ENCODE measurements at regions not wholly inside any gene's neighbourhood (a gene's known extent, or its start where the extent isn't known, plus 50 kb on each side); places are given as distances from the start of the nearest gene placed in this dataset.
A peak's percentile ranks its signal among the peaks of the same experiment; 100 is the strongest.
"Not testable (repeated sequence)": the region's sequence is repeated elsewhere in the genome, so short reads cannot be mapped to it uniquely, and the experiment has no call there.

GRCh38 chr9:91512235-91512634, 88.6 kb upstream of the NFIL3 start:
- H3K27ac ChIP-seq; H3K27me3 ChIP-seq (replicated peaks); in situ Hi-C loops (cut with HindIII; ENCODE audit: low pct_ligation_motif_present, low sequenced_read_pairs); DNase-seq; H3K4me3 ChIP-seq (ENCODE audit: low read depth, low read length); H3K36me3 ChIP-seq (replicated peaks): not testable (repeated sequence)

DNA sequence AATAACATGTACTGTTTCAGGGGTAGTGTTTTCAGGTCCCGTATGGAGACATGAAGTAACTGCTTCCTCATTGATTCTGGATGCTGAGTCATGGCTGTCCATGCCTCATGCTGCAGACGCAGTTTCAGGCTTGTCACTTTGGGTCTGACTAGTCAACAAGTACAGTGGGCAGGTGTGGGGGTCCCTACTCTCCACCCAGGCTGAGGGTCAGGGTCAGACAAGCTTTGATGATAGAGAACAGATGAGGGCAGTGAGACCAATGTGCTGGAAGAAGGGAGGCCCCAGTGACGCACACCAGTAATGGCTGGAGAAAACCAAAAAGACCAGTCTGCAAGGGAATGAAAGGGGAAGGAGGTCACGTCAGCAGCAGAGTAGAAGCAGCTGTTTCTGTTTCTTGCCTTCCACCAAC, 80.0 kb upstream of the NFIL3 start:
- in situ Hi-C loops (cut with HindIII; ENCODE audit: low pct_ligation_motif_present, low sequenced_read_pairs) = no loop called here
- Histone ChIP-seq H3K36me3 (replicated peaks) (no peaks in the 10 kb centered on the region), H3K4me3 (ENCODE audit: low read depth, low read length) (no peak overlapping the region), H3K27me3 (replicated peaks) (no peaks in the 10 kb centered on the region), H3K27ac (no peak overlapping the region)
- DNase-seq = no peak
- TF ChIP-seq, protein P1, sequence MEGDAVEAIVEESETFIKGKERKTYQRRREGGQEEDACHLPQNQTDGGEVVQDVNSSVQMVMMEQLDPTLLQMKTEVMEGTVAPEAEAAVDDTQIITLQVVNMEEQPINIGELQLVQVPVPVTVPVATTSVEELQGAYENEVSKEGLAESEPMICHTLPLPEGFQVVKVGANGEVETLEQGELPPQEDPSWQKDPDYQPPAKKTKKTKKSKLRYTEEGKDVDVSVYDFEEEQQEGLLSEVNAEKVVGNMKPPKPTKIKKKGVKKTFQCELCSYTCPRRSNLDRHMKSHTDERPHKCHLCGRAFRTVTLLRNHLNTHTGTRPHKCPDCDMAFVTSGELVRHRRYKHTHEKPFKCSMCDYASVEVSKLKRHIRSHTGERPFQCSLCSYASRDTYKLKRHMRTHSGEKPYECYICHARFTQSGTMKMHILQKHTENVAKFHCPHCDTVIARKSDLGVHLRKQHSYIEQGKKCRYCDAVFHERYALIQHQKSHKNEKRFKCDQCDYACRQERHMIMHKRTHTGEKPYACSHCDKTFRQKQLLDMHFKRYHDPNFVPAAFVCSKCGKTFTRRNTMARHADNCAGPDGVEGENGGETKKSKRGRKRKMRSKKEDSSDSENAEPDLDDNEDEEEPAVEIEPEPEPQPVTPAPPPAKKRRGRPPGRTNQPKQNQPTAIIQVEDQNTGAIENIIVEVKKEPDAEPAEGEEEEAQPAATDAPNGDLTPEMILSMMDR (IDR thresholded peaks at IDR 0.05; ENCODE audit: low read depth, low read length, missing control alignments) = no peak

DNA sequence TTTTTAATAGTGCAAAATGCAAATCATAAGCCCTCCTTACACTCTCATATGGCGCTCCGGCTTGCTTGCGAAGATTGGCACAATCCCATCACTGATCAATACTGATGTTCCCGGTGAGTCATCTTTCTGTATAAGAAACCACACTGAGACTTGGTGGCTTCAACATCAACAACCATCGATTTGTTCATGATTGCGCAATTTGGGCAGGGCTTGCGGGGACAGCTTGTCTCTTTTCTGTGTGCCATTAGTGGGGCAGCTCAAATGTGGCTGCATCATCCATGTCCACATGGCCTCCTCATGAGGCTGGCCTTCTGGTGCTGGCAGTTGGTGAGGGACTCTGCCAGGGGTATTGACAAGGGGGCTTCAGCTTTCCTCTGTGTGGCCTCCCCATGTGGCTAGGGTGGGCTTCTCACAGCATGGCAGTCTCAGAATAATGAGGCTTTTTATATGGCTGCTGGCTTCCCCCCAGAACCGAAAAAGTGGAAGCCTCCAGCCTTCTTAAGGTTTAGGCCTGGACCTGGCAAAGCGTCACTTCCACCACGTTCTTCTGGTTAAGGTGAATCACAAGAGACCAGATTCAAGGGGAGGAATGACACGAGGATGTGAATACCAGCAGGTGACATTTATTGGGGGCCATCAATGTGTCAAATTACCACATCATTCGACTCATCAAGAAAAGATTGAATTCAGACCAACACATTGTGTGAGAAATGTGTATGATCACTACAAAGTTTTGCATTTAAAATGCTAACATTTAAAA, 79.5 kb upstream of the NFIL3 start:
- H3K27me3 ChIP-seq (replicated peaks) = no peaks in the 10 kb centered on the region
- no peak for DNase-seq
- H3K4me3 ChIP-seq (ENCODE audit: low read depth, low read length) = no peak overlapping the region

DNA sequence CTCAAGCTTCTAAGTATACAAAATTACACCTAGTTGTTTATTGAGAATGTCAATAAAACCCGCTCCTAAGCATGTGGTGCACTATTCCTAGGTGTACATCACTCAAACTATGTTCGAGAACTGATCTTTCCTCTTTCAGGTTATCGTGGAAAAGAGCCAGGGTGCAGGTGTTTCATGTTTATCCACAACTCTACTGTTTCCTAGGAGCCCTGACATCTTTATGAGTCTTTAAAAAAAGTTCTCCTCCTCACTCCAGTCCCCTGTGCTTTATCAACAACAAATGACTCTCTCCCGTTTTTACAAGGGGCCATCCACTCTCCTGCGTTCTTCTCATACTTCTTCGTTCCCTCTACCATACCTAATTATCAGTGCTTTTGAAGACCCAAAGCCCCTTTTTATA, 78.8 kb upstream of the NFIL3 start:
- no peak for DNase-seq
- TF ChIP-seq, protein P1 (IDR thresholded peaks at IDR 0.05; ENCODE audit: low read depth, low read length, missing control alignments) = no peak
- H3K4me3 ChIP-seq (ENCODE audit: low read depth, low read length) = no peak overlapping the region
- H3K27ac ChIP-seq = no peak overlapping the region
- H3K36me3 ChIP-seq (replicated peaks) = no peaks in the 10 kb centered on the region
- in situ Hi-C loops (cut with HindIII; ENCODE audit: low pct_ligation_motif_present, low sequenced_read_pairs) = no loop called here
- H3K27me3 ChIP-seq (replicated peaks) = no peaks in the 10 kb centered on the region

More for the DNA sequence above, 79.5 kb upstream of the NFIL3 start:
- no peak overlapping the region for H3K27ac ChIP-seq
- TF ChIP-seq, protein P1 (IDR thresholded peaks at IDR 0.05; ENCODE audit: low read depth, low read length, missing control alignments) = no peak
- in situ Hi-C loops (cut with HindIII; ENCODE audit: low pct_ligation_motif_present, low sequenced_read_pairs) = no loop called here
- no peaks in the 10 kb centered on the region for H3K36me3 ChIP-seq (replicated peaks)

DNA sequence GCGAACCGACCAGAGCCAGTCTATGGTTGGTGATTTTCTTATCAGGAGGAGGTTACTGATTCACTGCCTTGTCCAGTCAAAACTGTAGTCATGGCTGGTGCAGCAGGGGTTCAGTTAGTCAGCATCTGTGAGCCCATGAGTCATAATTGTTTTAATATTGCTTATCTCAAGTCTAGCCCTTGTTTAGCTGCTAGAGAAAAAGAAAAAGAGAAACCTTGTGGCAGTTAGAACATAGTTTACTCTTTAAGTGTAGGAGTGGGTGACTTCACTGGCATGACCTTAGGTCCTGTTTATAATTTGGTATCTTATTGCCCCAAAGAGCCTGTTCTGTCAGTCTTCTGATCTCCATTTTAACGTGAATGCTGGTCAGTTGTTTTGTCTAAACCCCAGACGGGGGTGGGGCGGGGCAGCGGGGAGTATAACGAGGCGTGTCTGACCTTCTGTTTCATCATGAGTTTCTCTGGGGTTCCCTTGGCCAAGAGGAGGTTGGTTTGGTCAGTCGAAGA, 76.9 kb upstream of the NFIL3 start:
- Histone ChIP-seq H3K36me3 (replicated peaks) (no peaks in the 10 kb centered on the region), H3K27ac (peak overlapping the region; percentile 91), H3K27me3 (replicated peaks) (no peaks in the 10 kb centered on the region), H3K4me3 (ENCODE audit: low read depth, low read length) (no peak overlapping the region)
- DNase-seq = peak; percentile 96
- TF ChIP-seq, protein P1 (IDR thresholded peaks at IDR 0.05; ENCODE audit: low read depth, low read length, missing control alignments) = no peak
- in situ Hi-C loops (cut with HindIII; ENCODE audit: low pct_ligation_motif_present, low sequenced_read_pairs) = no loop called here

DNA sequence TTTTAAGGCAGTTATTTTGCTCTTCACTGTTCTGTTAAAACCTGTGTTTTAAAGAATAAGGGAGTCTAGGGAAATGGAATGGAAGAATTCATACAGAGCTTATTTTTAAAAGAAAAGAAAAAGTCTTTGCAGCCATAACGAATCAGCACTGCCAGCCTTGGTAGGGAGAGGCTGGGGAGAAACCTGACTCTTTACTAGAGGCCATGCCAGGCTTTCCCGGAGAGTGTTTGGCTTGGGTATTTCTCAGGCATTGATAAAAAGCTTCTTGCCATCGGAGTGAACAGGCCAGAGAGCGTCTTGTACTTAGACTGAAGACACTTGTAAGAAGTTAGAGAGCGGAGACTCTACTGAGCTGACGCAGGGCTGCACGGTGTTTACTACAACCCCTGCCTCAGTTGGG, 72.7 kb upstream of the NFIL3 start:
- TF ChIP-seq, protein P1 (IDR thresholded peaks at IDR 0.05; ENCODE audit: low read depth, low read length, missing control alignments) = no peak
- Histone ChIP-seq H3K36me3 (replicated peaks) (no peaks in the 10 kb centered on the region), H3K4me3 (ENCODE audit: low read depth, low read length) (no peak overlapping the region), H3K27ac (peak overlapping the region; percentile 97), H3K27me3 (replicated peaks) (no peaks in the 10 kb centered on the region)
- DNase-seq = no peak
- in situ Hi-C loops (cut with HindIII; ENCODE audit: low pct_ligation_motif_present, low sequenced_read_pairs) = no loop called here

Measured in brain microvascular endothelial cell (primary cell).